Choroid plexus epithelial cell (primary cell): ENCODE measurements at regions not wholly inside any gene's neighbourhood (a gene's known extent, or its start where the extent isn't known, plus 50 kb on each side); places are given as distances from the start of the nearest gene placed in this dataset.

Experiments used
- DNase-seq: peaks from one replicate; pipeline ENCODE4 v3.0.0-alpha.2; 2010; ENCODE audit warnings: low read depth
- H3K4me3 ChIP-seq: 2 replicates; pipeline ENCODE4 v1.5.1; 2011; ENCODE audit warnings: low read depth, mild to moderate bottlenecking, control low read depth, low read length, moderate library complexity
- TF ChIP-seq, protein P1 (sequence below): conservative IDR thresholded peaks from 2 replicates; pipeline ENCODE4 v1.5.1; 2011; ENCODE audit warnings: low read depth, mild to moderate bottlenecking, control low read depth, inconsistent platforms, low read length, moderate library complexity

DNA sequence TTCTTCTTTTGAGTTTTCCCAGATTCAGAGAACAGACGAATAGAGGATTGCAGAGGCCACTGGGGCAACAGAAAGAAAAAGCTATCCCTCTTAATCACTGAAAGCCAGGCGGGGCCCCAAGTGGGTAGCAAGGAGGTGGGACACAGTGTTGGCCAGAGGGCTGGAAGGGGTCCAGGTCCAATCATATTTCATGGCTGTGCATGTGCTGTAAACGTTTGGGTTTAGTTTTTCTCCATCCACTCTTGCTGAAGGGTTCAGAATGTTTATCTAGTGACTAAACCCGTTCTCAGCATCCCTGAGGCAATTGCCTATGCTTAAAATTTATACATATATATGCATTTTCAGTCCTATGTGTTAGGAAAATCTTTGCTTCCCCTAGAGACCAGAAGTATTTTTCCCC is 99.4 kb upstream of the EPHA4 start:
- TF ChIP-seq, protein P1, sequence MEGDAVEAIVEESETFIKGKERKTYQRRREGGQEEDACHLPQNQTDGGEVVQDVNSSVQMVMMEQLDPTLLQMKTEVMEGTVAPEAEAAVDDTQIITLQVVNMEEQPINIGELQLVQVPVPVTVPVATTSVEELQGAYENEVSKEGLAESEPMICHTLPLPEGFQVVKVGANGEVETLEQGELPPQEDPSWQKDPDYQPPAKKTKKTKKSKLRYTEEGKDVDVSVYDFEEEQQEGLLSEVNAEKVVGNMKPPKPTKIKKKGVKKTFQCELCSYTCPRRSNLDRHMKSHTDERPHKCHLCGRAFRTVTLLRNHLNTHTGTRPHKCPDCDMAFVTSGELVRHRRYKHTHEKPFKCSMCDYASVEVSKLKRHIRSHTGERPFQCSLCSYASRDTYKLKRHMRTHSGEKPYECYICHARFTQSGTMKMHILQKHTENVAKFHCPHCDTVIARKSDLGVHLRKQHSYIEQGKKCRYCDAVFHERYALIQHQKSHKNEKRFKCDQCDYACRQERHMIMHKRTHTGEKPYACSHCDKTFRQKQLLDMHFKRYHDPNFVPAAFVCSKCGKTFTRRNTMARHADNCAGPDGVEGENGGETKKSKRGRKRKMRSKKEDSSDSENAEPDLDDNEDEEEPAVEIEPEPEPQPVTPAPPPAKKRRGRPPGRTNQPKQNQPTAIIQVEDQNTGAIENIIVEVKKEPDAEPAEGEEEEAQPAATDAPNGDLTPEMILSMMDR = no peak
- no peak overlapping the region for H3K4me3 ChIP-seq
- no peak for DNase-seq

DNA sequence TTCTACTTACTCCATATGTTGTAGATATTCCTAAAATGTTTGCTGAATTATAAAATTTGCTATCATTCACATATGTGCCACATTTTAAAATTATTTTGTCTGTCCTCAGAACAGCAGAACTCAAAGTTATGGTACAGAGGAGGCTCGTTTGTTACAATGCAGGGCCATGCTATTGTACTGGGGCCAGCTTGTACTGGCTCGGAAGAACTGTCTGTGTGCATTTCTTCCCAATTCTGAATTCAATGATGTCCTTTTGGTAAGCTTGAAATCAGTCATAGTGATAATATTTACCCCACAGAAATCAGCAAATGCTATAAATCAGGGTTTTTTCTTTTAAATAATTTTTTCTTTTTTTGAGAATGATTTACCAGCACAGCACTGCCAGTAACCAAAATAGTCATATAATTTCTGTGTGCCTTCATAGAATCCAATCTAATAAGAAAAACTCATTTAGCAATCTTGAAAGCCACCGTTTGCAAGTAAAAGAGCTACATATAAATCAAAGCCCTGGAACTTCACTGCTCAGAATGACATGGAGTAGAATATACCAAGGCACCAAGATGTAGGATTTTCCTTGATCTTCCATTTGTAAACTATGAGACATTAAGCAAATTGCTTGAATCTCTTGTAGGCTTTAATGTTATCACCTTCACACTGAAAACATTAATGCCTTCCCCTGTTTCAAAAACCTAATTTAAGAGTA is 90.7 kb upstream of the EPHA4 start:
- no peak for DNase-seq
- TF ChIP-seq, protein P1 = no peak
- no peak overlapping the region for H3K4me3 ChIP-seq

DNA sequence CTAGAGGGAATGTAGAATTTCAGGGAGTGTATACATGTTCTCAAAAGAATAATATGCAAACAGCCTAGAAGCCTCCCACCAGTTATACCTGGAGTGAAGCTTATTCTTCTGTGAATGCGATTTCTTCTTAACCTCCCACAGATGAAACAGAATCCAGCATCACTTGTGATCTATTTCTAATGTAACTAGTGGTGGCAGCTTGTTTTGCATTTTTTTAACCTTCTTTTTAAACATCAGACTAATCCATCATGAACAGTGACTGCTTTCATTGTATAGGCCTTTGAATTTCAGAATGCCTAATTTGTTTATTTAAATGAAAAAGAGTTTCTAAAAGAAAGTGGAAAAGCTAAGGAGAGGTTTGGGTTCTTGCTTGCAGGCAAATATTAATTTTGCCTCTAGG is 85.7 kb upstream of the EPHA4 start:
- no peak overlapping the region for H3K4me3 ChIP-seq
- DNase-seq = no peak
- TF ChIP-seq, protein P1 = no peak

DNA sequence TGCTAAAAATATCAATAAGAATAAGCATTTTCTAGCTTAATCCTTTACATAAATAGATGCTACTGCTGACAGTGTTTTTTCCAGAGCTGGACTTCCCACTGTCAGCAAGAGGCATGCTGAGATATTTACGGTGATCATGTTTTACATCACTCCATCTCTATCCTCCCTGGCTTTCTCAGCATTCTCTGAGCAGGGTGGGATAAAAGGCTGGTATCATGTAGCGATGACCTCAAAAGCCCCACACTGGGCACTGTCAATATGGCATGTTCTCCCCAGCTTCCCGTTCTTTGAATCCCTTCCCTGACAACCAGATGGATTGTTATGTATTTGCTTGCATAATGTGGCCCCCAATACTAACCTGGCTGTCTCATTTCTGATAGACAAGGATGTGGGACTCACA is 83.2 kb upstream of the EPHA4 start:
- no peak overlapping the region for H3K4me3 ChIP-seq
- TF ChIP-seq, protein P1 = no peak
- no peak for DNase-seq

DNA sequence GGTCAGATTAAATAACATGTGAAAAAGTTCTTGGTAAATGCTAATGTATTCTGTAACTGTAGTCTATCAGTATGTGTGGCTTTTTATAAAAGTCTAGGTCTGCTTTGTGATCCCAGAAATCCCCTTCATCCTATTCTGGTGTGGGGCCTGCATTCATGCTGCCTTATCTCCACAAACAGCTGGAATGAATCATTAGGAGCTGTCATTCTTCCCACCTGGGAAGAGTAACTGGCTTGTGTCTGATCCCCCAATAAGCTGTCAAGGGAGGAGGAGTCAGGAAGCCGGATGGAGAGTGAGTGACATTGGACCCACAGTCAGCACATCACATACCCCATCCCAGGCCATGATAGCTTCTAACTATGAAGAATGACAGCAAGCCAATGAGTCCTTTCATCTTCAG is 81.1 kb upstream of the EPHA4 start:
- no peak overlapping the region for H3K4me3 ChIP-seq
- DNase-seq = no peak
- TF ChIP-seq, protein P1 = no peak

DNA sequence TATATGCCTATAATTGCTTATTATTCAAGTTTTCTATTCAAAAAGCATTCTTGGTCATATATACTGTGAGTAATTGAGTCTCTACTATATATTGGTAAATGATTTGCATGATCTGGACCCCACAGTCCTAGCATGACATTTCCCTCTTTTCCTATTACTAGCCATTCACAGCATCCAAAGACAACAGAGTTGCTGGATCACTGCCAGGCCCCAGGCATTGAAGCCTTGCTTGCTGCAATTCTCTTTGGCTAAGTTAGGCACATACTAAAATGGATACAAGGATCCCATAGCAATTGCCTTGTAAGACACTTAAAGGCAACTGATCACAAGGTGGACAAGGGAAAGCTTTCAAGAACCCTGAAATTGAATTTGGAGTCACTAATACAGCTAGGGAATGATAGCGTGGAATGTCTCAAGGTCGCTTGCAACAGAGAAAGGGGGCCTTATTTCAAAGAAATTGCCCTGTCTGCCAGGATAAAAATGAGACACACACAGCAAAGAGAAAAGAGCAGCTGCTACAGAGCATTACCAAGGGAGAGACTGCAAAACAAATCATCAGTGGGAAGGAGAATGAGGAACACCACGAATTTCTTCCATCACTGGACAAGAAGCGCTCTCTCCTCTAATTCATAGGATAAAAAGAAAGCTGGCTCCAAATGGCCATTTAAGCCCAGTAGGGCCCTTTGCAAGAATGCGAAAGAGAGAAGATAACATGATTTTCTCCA is 77.1 kb upstream of the EPHA4 start:
- no peak overlapping the region for H3K4me3 ChIP-seq
- TF ChIP-seq, protein P1 = no peak
- peak; percentile 2 for DNase-seq

DNA sequence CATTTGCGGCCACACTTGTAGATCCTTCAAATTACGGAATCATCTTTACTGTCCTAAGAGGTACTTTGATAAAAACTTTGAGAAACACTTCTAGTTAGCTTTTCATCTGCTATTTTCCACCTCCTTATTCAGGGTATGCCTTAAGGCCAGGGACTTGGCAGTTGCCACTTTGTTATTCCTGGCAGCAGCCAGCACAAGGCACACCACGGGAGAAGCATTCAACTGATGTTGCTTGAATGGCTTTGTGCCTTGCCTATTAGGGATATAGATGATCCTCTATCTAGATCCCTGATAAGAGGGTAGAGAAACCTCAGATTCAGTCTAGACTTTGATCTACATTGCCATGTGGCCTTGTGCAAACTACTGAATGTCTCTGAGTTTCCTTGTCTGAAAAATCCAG is 70.3 kb upstream of the EPHA4 start:
- H3K4me3 ChIP-seq = no peak overlapping the region
- DNase-seq = no peak
- TF ChIP-seq, protein P1 = no peak
